ENCODE measurements at regions not wholly inside any gene's neighbourhood (a gene's known extent, or its start where the extent isn't known, plus 50 kb on each side); places are given as distances from the start of the nearest gene placed in this dataset.
A peak's percentile ranks its signal among the peaks of the same experiment; 100 is the strongest.
"Not testable (repeated sequence)": the region's sequence is repeated elsewhere in the genome, so short reads cannot be mapped to it uniquely, and the experiment has no call there.

DNA sequence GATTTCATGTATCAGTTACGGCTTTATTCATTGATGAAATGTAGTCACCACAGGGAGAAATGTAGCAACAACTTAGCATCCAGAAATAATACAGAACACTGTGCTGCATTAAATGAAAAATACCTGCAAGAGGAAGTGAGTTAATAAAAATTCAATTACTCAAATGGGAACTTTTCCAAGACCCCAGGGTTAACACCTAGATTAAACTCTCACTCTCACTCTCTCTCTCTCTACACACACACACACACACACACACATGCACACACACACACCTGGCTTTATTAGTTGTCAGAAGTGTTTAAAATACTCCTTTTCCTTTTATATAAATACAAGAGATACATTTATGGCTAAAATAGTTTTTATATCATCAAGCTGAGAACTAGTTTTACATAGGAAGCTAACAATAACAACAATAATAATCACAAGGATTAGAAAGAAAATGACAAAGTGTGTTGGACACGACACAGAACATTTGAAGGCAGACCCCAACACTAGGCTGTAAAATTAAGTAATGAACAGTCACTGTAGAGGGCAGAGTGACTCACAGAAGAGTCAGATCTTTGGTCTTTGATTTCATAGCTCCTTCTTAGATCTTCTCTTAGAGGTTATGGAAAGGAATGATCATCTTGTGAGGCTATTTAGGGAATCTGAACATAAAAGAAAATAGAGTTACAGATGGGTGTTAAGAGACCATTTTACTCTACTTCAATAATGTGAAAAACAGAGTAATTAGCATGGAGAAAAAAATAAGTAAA, 1266.0 kb upstream of the ADGRL2 start:
- Histone ChIP-seq H3K9ac (ENCODE audit: low read depth in 1 of 3, low read length in 3 of 3) (no peak overlapping the region), H3K36me3 (ENCODE audit: control insufficient read depth in 3 of 3, insufficient read depth in 3 of 3, low read length in 3 of 3) (no peaks in the 10 kb centered on the region), H3K4me3 (ENCODE audit: low read length in 3 of 3) (no peak overlapping the region), H3K27me3 (ENCODE audit: control insufficient read depth in 3 of 3, insufficient read depth in 3 of 3, low read length in 3 of 3) (no peaks in the 10 kb centered on the region), H3K4me1 (ENCODE audit: control insufficient read depth in 3 of 3, insufficient read depth in 3 of 3, low read length in 3 of 3) (no peaks in the 10 kb centered on the region), H3K27ac (ENCODE audit: low read depth, low read length) (no peak overlapping the region), H3K9me3 (ENCODE audit: control insufficient read depth in 3 of 3, low read length in 3 of 3) (no peaks in the 10 kb centered on the region)

DNA sequence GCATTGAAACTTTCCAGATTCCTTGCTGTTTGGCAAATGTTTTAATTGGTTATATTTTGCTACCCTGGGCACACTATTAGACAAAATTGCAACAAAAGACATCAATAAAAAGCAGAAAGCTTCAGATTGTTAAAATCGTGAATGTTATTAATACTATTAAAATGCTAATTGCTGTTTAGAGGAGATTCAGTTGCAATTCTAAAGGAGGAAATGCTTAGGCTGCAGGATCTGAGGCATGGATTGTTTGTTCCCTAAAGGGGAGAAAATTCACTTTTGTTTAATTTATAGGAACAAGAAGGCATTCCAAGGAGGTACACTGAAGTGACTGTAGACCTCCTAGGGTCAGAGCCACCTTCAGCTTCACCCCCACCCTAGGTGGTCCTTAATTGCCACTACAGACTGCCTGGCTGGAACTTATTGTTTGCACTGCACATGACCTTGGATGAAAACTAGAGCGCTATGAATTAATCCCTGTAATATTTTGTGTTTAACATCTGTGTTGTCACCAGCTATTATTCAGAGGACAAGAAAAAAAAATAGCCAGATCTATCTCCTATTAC, 1266.9 kb upstream of the ADGRL2 start:
- Histone ChIP-seq H3K36me3 (ENCODE audit: control insufficient read depth in 3 of 3, insufficient read depth in 3 of 3, low read length in 3 of 3) (no peaks in the 10 kb centered on the region), H3K9ac (ENCODE audit: low read depth in 1 of 3, low read length in 3 of 3) (no peak overlapping the region), H3K9me3 (ENCODE audit: control insufficient read depth in 3 of 3, low read length in 3 of 3) (no peaks in the 10 kb centered on the region), H3K27ac (ENCODE audit: low read depth, low read length) (no peak overlapping the region), H3K27me3 (ENCODE audit: control insufficient read depth in 3 of 3, insufficient read depth in 3 of 3, low read length in 3 of 3) (no peaks in the 10 kb centered on the region), H3K4me1 (ENCODE audit: control insufficient read depth in 3 of 3, insufficient read depth in 3 of 3, low read length in 3 of 3) (no peaks in the 10 kb centered on the region), H3K4me3 (ENCODE audit: low read length in 3 of 3) (peak overlapping the region in 1 of 3 donors; percentile 32)

DNA sequence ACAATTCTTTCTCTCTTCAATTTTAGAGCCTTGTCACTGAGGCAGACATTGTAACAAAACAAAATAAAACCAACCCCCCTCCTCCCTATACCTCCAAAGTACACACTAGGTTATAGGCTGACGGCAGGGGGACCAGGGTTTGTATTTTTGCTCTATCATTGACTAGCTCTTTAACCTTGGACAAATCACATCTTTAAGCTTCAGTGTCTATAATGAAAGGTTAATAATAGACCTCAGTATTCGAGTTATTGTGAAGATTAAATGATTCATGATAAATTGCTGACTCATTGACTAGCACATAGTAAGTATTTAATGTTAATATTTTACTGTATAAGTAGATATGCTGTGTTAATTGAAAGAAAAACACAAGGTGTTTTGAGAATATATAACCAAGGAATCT, 1267.6 kb upstream of the ADGRL2 start:
- no peaks in the 10 kb centered on the region for H3K9me3 ChIP-seq (ENCODE audit: control insufficient read depth in 3 of 3, low read length in 3 of 3)
- H3K36me3 ChIP-seq (ENCODE audit: control insufficient read depth in 3 of 3, insufficient read depth in 3 of 3, low read length in 3 of 3) = no peaks in the 10 kb centered on the region
- no peaks in the 10 kb centered on the region for H3K27me3 ChIP-seq (ENCODE audit: control insufficient read depth in 3 of 3, insufficient read depth in 3 of 3, low read length in 3 of 3)
- no peaks in the 10 kb centered on the region for H3K4me1 ChIP-seq (ENCODE audit: control insufficient read depth in 3 of 3, insufficient read depth in 3 of 3, low read length in 3 of 3)
- H3K4me3 ChIP-seq (ENCODE audit: low read length in 3 of 3) = no peak overlapping the region
- no peak overlapping the region for H3K27ac ChIP-seq (ENCODE audit: low read depth, low read length)
- H3K9ac ChIP-seq (ENCODE audit: low read depth in 1 of 3, low read length in 3 of 3) = no peak overlapping the region

DNA sequence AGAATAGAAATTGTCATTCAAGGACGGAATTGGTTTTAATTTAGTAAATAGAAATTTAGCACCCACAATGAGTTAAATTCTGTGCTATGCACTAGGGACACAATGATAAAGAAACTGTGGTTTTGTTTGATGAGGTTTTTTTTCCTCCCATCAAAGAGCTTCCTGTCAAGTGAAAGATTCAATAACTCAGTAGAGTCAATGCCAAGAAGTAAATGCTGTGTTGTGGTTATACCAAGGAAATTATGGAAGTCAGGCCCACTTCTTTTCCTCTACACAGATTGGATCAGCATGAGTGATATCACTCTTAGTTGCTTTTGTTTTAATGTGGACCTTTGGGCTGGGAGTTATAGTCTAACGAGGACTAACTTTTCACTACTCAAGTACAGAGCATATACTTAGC, 1269.6 kb upstream of the ADGRL2 start:
- Histone ChIP-seq H3K9me3 (ENCODE audit: control insufficient read depth in 3 of 3, low read length in 3 of 3) (no peaks in the 10 kb centered on the region), H3K9ac (ENCODE audit: low read depth in 1 of 3, low read length in 3 of 3) (no peak overlapping the region), H3K4me3 (ENCODE audit: low read length in 3 of 3) (no peak overlapping the region), H3K27me3 (ENCODE audit: control insufficient read depth in 3 of 3, insufficient read depth in 3 of 3, low read length in 3 of 3) (no peaks in the 10 kb centered on the region), H3K27ac (ENCODE audit: low read depth, low read length) (no peak overlapping the region), H3K36me3 (ENCODE audit: control insufficient read depth in 3 of 3, insufficient read depth in 3 of 3, low read length in 3 of 3) (no peaks in the 10 kb centered on the region), H3K4me1 (ENCODE audit: control insufficient read depth in 3 of 3, insufficient read depth in 3 of 3, low read length in 3 of 3) (no peaks in the 10 kb centered on the region)

DNA sequence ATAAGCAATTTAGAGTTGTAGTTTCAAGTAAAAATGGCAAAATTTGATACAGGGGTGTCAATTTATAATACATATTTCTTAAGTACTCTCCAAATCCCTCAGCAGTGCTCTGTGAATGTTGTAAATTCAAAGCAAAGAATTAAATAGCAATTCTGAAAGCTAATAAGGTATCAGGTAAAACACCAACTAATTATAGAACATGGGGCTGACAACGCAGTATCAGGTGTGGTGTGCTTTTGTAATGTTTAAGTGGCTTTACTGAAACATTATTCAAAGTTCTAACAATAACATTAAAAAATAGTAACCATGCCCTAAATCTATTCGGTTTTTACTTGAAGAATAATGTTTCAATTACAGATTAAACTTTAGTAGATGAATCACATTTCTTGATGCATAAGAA, 1271.2 kb upstream of the ADGRL2 start:
- H3K4me3 ChIP-seq (ENCODE audit: low read length in 3 of 3) = no peak overlapping the region
- H3K27me3 ChIP-seq (ENCODE audit: control insufficient read depth in 3 of 3, insufficient read depth in 3 of 3, low read length in 3 of 3) = no peaks in the 10 kb centered on the region
- no peaks in the 10 kb centered on the region for H3K4me1 ChIP-seq (ENCODE audit: control insufficient read depth in 3 of 3, insufficient read depth in 3 of 3, low read length in 3 of 3)
- H3K9me3 ChIP-seq (ENCODE audit: control insufficient read depth in 3 of 3, low read length in 3 of 3) = no peaks in the 10 kb centered on the region
- H3K9ac ChIP-seq (ENCODE audit: low read depth in 1 of 3, low read length in 3 of 3) = no peak overlapping the region
- no peaks in the 10 kb centered on the region for H3K36me3 ChIP-seq (ENCODE audit: control insufficient read depth in 3 of 3, insufficient read depth in 3 of 3, low read length in 3 of 3)
- H3K27ac ChIP-seq (ENCODE audit: low read depth, low read length) = no peak overlapping the region

DNA sequence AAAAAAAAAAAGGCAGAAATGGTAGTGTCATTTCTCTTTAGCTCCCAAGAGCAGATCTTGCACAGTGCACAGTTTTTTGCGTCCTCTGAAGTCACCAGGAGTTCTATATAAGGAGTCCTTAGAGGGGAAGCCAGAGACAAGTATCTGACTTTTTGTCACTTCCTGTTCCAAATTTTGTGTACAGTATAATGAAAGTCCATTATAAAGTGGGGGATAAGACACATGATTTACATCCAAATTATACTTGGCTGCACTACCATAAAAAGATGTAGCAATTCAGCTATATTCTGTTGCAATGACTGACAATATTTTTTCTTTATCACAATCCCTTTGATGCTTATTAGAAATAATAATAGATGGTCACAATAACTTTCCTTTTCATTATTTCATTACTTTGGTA, 1276.9 kb upstream of the ADGRL2 start:
- Histone ChIP-seq H3K9ac (ENCODE audit: low read depth in 1 of 3, low read length in 3 of 3) (no peak overlapping the region), H3K27ac (ENCODE audit: low read depth, low read length) (no peak overlapping the region), H3K27me3 (ENCODE audit: control insufficient read depth in 3 of 3, insufficient read depth in 3 of 3, low read length in 3 of 3) (no peaks in the 10 kb centered on the region), H3K36me3 (ENCODE audit: control insufficient read depth in 3 of 3, insufficient read depth in 3 of 3, low read length in 3 of 3) (no peaks in the 10 kb centered on the region), H3K4me1 (ENCODE audit: control insufficient read depth in 3 of 3, insufficient read depth in 3 of 3, low read length in 3 of 3) (no peaks in the 10 kb centered on the region), H3K4me3 (ENCODE audit: low read length in 3 of 3) (no peak overlapping the region), H3K9me3 (ENCODE audit: control insufficient read depth in 3 of 3, low read length in 3 of 3) (no peaks in the 10 kb centered on the region)

DNA sequence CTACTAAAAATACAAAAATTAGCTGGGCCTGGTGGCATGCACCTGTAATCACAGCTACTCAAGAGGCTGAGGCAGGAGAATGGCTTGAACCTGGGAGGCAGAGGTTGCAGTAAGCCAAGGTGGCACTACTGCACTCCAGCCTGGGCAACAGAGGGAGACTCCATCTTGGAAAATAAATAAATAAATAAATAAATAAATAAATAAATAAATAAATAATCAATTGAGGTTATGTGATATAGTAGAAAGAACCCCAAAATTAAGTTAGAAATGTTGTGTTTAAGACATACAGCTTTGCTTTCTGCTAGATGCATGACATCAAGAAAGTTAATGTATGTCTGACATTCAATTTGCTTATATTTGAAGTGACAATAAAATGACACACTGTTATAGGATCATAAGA, 1277.7 kb upstream of the ADGRL2 start:
- H3K4me3 ChIP-seq (ENCODE audit: low read length in 3 of 3) = not testable (repeated sequence)

DNA sequence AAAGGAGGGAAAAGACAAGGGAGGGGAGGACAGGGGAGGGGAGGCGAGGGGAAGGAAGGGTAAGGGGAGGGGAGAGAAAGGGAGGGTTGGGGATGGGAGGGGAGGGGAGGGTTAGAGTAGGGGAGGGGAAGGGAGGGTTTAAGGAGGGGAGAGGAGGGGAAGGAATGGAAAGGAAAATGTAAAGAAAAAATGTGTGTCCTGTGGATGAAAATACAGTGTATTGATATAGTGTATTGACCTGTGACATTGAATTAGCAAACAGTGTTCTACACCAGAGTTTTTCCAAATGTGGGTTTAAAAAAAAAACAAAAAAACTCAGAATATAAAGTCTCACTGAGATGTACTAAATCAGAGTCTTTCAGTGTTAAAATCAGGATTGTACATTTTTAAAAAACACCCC, 1279.8 kb upstream of the ADGRL2 start:
- no peak overlapping the region for H3K4me3 ChIP-seq (ENCODE audit: low read length in 3 of 3)
- no peaks in the 10 kb centered on the region for H3K4me1 ChIP-seq (ENCODE audit: control insufficient read depth in 3 of 3, insufficient read depth in 3 of 3, low read length in 3 of 3)
- H3K36me3 ChIP-seq (ENCODE audit: control insufficient read depth in 3 of 3, insufficient read depth in 3 of 3, low read length in 3 of 3) = no peaks in the 10 kb centered on the region

More for the DNA sequence above, 1277.7 kb upstream of the ADGRL2 start:
- not testable (repeated sequence) for H3K4me1 ChIP-seq (ENCODE audit: control insufficient read depth in 3 of 3, insufficient read depth in 3 of 3, low read length in 3 of 3); H3K27ac ChIP-seq (ENCODE audit: low read depth, low read length); H3K9me3 ChIP-seq (ENCODE audit: control insufficient read depth in 3 of 3, low read length in 3 of 3); H3K9ac ChIP-seq (ENCODE audit: low read depth in 1 of 3, low read length in 3 of 3); H3K36me3 ChIP-seq (ENCODE audit: control insufficient read depth in 3 of 3, insufficient read depth in 3 of 3, low read length in 3 of 3); H3K27me3 ChIP-seq (ENCODE audit: control insufficient read depth in 3 of 3, insufficient read depth in 3 of 3, low read length in 3 of 3)

DNA sequence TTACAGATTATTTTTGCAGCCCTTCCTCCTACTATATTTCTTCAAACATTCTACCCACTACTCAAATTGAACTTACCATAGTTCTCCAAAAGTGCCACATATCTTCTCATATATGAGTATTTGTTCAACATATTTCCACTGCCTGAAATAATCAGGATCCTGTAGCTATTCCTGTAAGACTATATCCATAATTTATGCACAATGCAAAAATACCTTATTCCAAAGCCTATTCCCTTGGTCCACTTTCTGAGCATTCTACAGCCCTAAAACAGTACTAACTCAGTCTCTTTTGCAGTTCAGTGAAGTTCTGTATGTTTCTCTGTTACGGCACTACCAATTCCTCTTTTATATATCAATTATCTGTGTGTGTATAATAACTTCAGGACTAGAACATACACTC, 1283.7 kb upstream of the ADGRL2 start:
- Histone ChIP-seq H3K27me3 (ENCODE audit: control insufficient read depth in 3 of 3, insufficient read depth in 3 of 3, low read length in 3 of 3) (no peaks in the 10 kb centered on the region), H3K4me1 (ENCODE audit: control insufficient read depth in 3 of 3, insufficient read depth in 3 of 3, low read length in 3 of 3) (no peaks in the 10 kb centered on the region), H3K36me3 (ENCODE audit: control insufficient read depth in 3 of 3, insufficient read depth in 3 of 3, low read length in 3 of 3) (no peaks in the 10 kb centered on the region), H3K27ac (ENCODE audit: low read depth, low read length) (no peak overlapping the region), H3K9ac (ENCODE audit: low read depth in 1 of 3, low read length in 3 of 3) (no peak overlapping the region), H3K4me3 (ENCODE audit: low read length in 3 of 3) (no peak overlapping the region), H3K9me3 (ENCODE audit: control insufficient read depth in 3 of 3, low read length in 3 of 3) (no peaks in the 10 kb centered on the region)

More for the DNA sequence above, 1279.8 kb upstream of the ADGRL2 start:
- H3K27me3 ChIP-seq (ENCODE audit: control insufficient read depth in 3 of 3, insufficient read depth in 3 of 3, low read length in 3 of 3) = no peaks in the 10 kb centered on the region
- H3K27ac ChIP-seq (ENCODE audit: low read depth, low read length) = no peak overlapping the region
- H3K9ac ChIP-seq (ENCODE audit: low read depth in 1 of 3, low read length in 3 of 3) = no peak overlapping the region
- H3K9me3 ChIP-seq (ENCODE audit: control insufficient read depth in 3 of 3, low read length in 3 of 3) = no peaks in the 10 kb centered on the region

DNA sequence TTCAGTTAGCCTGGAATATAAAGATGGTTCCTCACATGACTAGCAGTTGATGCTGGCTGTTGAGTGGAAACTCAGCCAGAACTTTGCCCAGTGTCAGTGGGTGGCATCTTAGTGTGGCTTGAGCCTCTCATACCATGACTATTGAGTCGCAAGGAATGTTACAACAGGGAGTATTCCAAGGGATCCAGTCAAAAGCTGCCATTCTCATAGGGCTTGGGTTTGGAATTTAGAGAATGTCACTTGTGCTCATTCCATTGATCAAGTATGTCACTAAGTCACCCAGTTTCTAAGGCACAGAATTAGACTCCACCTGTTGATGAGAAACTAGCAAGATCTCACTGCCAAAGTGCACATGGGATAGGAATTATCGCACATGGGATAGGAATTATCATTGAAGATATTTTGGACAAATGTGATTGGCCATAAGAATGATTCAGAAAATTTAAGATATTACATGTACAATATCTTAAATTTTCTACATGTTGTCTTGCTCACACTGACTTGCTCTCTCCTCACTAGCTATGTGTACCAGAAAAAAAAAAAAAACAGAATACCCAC, 1290.7 kb upstream of the ADGRL2 start:
- no peaks in the 10 kb centered on the region for H3K27me3 ChIP-seq (ENCODE audit: control insufficient read depth in 3 of 3, insufficient read depth in 3 of 3, low read length in 3 of 3)
- no peak overlapping the region for H3K27ac ChIP-seq (ENCODE audit: low read depth, low read length)

More for the DNA sequence above, 1290.7 kb upstream of the ADGRL2 start:
- no peak overlapping the region for H3K4me3 ChIP-seq (ENCODE audit: low read length in 3 of 3)
- no peaks in the 10 kb centered on the region for H3K36me3 ChIP-seq (ENCODE audit: control insufficient read depth in 3 of 3, insufficient read depth in 3 of 3, low read length in 3 of 3)
- no peaks in the 10 kb centered on the region for H3K4me1 ChIP-seq (ENCODE audit: control insufficient read depth in 3 of 3, insufficient read depth in 3 of 3, low read length in 3 of 3)
- no peak overlapping the region for H3K9ac ChIP-seq (ENCODE audit: low read depth in 1 of 3, low read length in 3 of 3)
- H3K9me3 ChIP-seq (ENCODE audit: control insufficient read depth in 3 of 3, low read length in 3 of 3) = peaks cover 0 to 2% (median 0%) of the 10 kb centered on the region in 3 donors
